ENCODE measurements at regions not wholly inside any gene's neighbourhood (a gene's known extent, or its start where the extent isn't known, plus 50 kb on each side); places are given as distances from the start of the nearest gene placed in this dataset.

GRCh38 chr4:18858229-18858922 is 836.8 kb upstream of the LCORL start:
- no peak for DNase-seq (ENCODE audit: low spot score)

- no peak for DNase-seq (ENCODE audit: low spot score)
These were observed 829.3 kb upstream of the LCORL start for GRCh38 chr4:18850867-18851266.

GRCh38 chr4:18847249-18847890 is 825.8 kb upstream of the LCORL start:
- DNase-seq (ENCODE audit: low spot score): no peak

GRCh38 chr4:18846313-18846712 is 824.8 kb upstream of the LCORL start:
- DNase-seq (ENCODE audit: low spot score): no peak

- no peak for DNase-seq (ENCODE audit: low spot score)
These were observed 823.2 kb upstream of the LCORL start for GRCh38 chr4:18844726-18845125.

- DNase-seq (ENCODE audit: low spot score): no peak
These were observed 820.9 kb upstream of the LCORL start for GRCh38 chr4:18842431-18842830.

- no peak for DNase-seq (ENCODE audit: low spot score)
These were observed 818.9 kb upstream of the LCORL start for GRCh38 chr4:18840481-18840880.

GRCh38 chr4:18816228-18816895 is 794.8 kb upstream of the LCORL start:
- DNase-seq (ENCODE audit: low spot score): no peak

GRCh38 chr4:18815779-18816173 is 794.2 kb upstream of the LCORL start:
- no peak for DNase-seq (ENCODE audit: low spot score)

GRCh38 chr4:18815081-18815778 is 793.7 kb upstream of the LCORL start:
- no peak for DNase-seq (ENCODE audit: low spot score)

- no peak for DNase-seq (ENCODE audit: low spot score)
These were observed 792.2 kb upstream of the LCORL start for GRCh38 chr4:18813771-18814170.

- no peak for DNase-seq (ENCODE audit: low spot score)
These were observed 791.5 kb upstream of the LCORL start for GRCh38 chr4:18813055-18813454.

GRCh38 chr4:18803781-18804180 is 782.2 kb upstream of the LCORL start:
- DNase-seq (ENCODE audit: low spot score): no peak

GRCh38 chr4:18798123-18798522 is 776.6 kb upstream of the LCORL start:
- DNase-seq (ENCODE audit: low spot score): no peak

- no peak for DNase-seq (ENCODE audit: low spot score)
These were observed 774.2 kb upstream of the LCORL start for GRCh38 chr4:18795794-18796193.

GRCh38 chr4:18777190-18777930 is 755.8 kb upstream of the LCORL start:
- DNase-seq (ENCODE audit: low spot score): no peak

GRCh38 chr4:18767921-18768320 is 746.4 kb upstream of the LCORL start:
- no peak for DNase-seq (ENCODE audit: low spot score)

GRCh38 chr4:18756671-18757070 is 735.1 kb upstream of the LCORL start:
- DNase-seq (ENCODE audit: low spot score): no peak

- no peak for DNase-seq (ENCODE audit: low spot score)
These were observed 732.6 kb upstream of the LCORL start for GRCh38 chr4:18754180-18754579.

GRCh38 chr4:18751083-18751482 is 729.5 kb upstream of the LCORL start:
- no peak for DNase-seq (ENCODE audit: low spot score)

GRCh38 chr4:18749391-18749790 is 727.8 kb upstream of the LCORL start:
- DNase-seq (ENCODE audit: low spot score): no peak

- no peak for DNase-seq (ENCODE audit: low spot score)
These were observed 715.0 kb upstream of the LCORL start for GRCh38 chr4:18736551-18736950.

All from putamen (tissue), 1 donor.